Heart right ventricle (tissue), 16 donors: ENCODE measurements at regions not wholly inside any gene's neighbourhood (a gene's known extent, or its start where the extent isn't known, plus 50 kb on each side); places are given as distances from the start of the nearest gene placed in this dataset.

ENCODE experiments used
- ATAC-seq, 8 donors: fragments of 200-7000 bp; cut with Tn5 transposase; one replicate each; pipeline ENCODE4 v1.9.1; 2020; ENCODE audit warnings: mild to moderate bottlenecking in 8 of 8, moderate library complexity in 8 of 8, moderate number of reproducible peaks in 1 of 8
- DNase-seq, 2 donors: peaks; one replicate each; pipeline ENCODE4 v3.0.0-alpha.2; 2020
- H3K27ac ChIP-seq, 10 donors: fragments of 200-600 bp; sonication (generic) in 2 of 10; one replicate each; pipeline versions ENCODE4 v1.5.0 to v1.8.0; 2020 to 2022; ENCODE audit warnings: mild to moderate bottlenecking in 3 of 10
- H3K27me3 ChIP-seq, 7 donors: fragments of 200-600 bp; one replicate each; pipeline ENCODE4 v1.8.0; 2021 to 2022; ENCODE audit warnings: mild to moderate bottlenecking in 2 of 7
- H3K36me3 ChIP-seq, 9 donors: fragments of 200-600 bp; sonication (generic) in 1 of 9; one replicate each; pipeline versions ENCODE4 v1.5.0 to v1.8.0; 2020 to 2022; ENCODE audit warnings: mild to moderate bottlenecking in 2 of 9
- H3K4me1 ChIP-seq, 9 donors: fragments of 200-600 bp; sonication (generic) in 1 of 9; one replicate each; pipeline versions ENCODE4 v1.5.0 to v1.8.0; 2020 to 2022; ENCODE audit warnings: mild to moderate bottlenecking in 4 of 9
- H3K4me3 ChIP-seq, 10 donors: fragments of 200-600 bp; sonication (generic) in 2 of 10; one replicate each; pipeline versions ENCODE4 v1.5.0 to v1.8.0; 2020 to 2022; ENCODE audit warnings: mild to moderate bottlenecking in 7 of 10, moderate library complexity in 2 of 10
- H3K9me3 ChIP-seq, 11 donors: fragments of 200-600 bp in 10 of 11; sonication (generic) in 2 of 11; one replicate each; pipeline versions ENCODE4 v1.5.0 to v1.8.0; 2013 to 2022; ENCODE audit warnings: mild to moderate bottlenecking in 2 of 11, control low read depth in 1 of 11, moderate library complexity in 1 of 11
- WGBS, 2 donors: extraction: QIAGEN DNeasy Blood & Tissue Kit; methylation state at CpG; one replicate each; pipeline ENCODE4 v1.1.7; 2013; ENCODE audit warnings: inconsistent platforms in 1 of 2; 5-methylcytosine and 5-hydroxymethylcytosine counted together
- intact Hi-C, 10 donors: fragments of 100-400 bp; cut with DNase I; formaldehyde crosslinking; loops; one replicate each; pipeline versions ENCODE4 v1.11.1 to v1.14.2; 2022
- TF ChIP-seq, protein P1 (sequence below), 9 donors: fragments of 200-600 bp; sonication (generic) in 2 of 9; IDR thresholded peaks; one replicate each; pipeline versions ENCODE4 v1.5.0 to v1.8.0; 2021 to 2022; ENCODE audit warnings: antibody characterized with exemption in 9 of 9, mild to moderate bottlenecking in 5 of 9, moderate library complexity in 1 of 9
- donor health status: Arrhythmogenic right ventricular cardiomyopathy.
- donor health status: ischemic (EF 13 %, LVEDD 7.1; RV severe dilation, severe dysfunction).
- donor health status: healthy with polysubstance abuse.
- donor health status: DM: no; HTN: yes; CAD: no.
- donor health status: DM: no; HTN: no; CAD: no.
- donor health status: ischemic (EF 25% LVEDD 6.9; RV normal size, moderate dysfunction).
- donor health status: ischemic (EF 25% LVEDD 5.7; RV mildly dilated, moderate dysfunction).
- donor health status: healthy.
- donor health status: DM: yes; HTN: yes; CAD: no.
- donor health status: Ischemic cardiomyopathy.
- donor health status: ischemic (EF 35%, LVEDD 5.7; RV mildly dilated, moderate dysfunction).
- donor health status: nonischemic (EF 11% LVEDD 7.7; RV severe dilation, severe dysfunction).
- donor health status: DM: yes; HTN: yes; CAD: no.
- donor health status: PGD.
- donor health status: ischemic (EF 29% LVEDD 5.4; RV normal size, mild dysfunction).
- donor health status: nonischemic (EF 23%, LVEDD 6.1; RV moderate dilation, normal function).

DNA sequence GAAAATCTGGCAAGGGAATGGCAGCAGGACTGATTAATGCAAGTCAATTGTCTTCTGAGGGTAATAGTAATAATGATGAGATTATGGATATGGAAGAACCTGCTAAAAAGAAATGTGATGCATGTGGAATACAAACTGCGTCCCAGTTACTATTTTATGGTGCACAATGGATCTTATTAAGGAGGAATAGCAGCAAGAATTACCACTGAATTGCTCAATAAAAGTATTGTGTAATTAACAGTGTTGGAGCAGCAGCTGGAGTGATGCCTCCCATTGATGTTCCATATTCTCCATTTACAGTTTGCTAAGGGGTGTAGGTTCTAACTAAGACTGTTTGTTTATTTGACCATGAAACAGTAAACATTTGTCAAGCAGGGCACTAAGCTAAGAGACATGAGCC, 167.9 kb downstream of the HRH4 start:
- H3K27ac ChIP-seq = peak overlapping the region in 5 of 10 donors; percentile 0 to 78 (median 57)
- no peaks in the 10 kb centered on the region for H3K27me3 ChIP-seq
- H3K4me1 ChIP-seq = peaks cover 12 to 55% (median 37%) of the 10 kb centered on the region in 9 donors
- DNase-seq (no peak), ATAC-seq (no peak)
- no peaks in the 10 kb centered on the region for H3K9me3 ChIP-seq
- peak overlapping the region in 2 of 10 donors; percentile 14 to 27 for H3K4me3 ChIP-seq
- TF ChIP-seq, protein P1, sequence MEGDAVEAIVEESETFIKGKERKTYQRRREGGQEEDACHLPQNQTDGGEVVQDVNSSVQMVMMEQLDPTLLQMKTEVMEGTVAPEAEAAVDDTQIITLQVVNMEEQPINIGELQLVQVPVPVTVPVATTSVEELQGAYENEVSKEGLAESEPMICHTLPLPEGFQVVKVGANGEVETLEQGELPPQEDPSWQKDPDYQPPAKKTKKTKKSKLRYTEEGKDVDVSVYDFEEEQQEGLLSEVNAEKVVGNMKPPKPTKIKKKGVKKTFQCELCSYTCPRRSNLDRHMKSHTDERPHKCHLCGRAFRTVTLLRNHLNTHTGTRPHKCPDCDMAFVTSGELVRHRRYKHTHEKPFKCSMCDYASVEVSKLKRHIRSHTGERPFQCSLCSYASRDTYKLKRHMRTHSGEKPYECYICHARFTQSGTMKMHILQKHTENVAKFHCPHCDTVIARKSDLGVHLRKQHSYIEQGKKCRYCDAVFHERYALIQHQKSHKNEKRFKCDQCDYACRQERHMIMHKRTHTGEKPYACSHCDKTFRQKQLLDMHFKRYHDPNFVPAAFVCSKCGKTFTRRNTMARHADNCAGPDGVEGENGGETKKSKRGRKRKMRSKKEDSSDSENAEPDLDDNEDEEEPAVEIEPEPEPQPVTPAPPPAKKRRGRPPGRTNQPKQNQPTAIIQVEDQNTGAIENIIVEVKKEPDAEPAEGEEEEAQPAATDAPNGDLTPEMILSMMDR (IDR thresholded peaks at IDR 0.05) = no peak
- H3K36me3 ChIP-seq = no peaks in the 10 kb centered on the region
- intact Hi-C loops = loop anchor here in 1 of 10 donors (2.0 kb wide), 1 partner anchor 28 kb away; no protein-coding TSS in a partner anchor
- WGBS, 2 donors = 58 to 81% methylated on average over 1 of the region's 1 CpG

DNA sequence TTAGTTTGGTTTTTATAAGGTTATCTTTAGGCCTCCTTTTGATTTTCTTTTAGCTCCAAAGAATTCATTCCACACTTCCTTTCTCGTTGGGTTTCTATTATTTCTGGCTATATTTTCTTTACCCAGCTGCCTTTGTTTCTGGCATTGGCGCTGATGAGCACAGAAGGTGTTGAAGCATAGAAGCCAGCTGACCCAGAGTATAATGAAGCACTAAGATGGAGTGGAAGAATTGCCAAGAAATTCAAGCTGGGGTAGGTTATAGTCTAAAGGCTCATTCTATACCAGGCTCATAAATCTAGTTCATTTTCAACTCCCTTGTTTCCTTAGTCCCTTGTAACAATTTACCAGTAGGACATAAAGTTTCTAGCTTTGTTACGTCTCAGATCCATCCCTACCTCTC, 169.5 kb downstream of the HRH4 start:
- no peaks in the 10 kb centered on the region for H3K27me3 ChIP-seq
- intact Hi-C loops = loop anchor here in 1 of 10 donors (2.0 kb wide), 1 partner anchor 27 kb away; no protein-coding TSS in a partner anchor
- no peaks in the 10 kb centered on the region for H3K9me3 ChIP-seq
- H3K36me3 ChIP-seq = no peaks in the 10 kb centered on the region
- ATAC-seq = peak in 1 of 8 donors; percentile 35
- H3K4me1 ChIP-seq = peaks cover 12 to 55% (median 37%) of the 10 kb centered on the region in 9 donors
- 50 to 54% methylated on average over 3 of the region's 3 CpGs for WGBS, 2 donors
- no peak for DNase-seq
- peak overlapping the region in 2 of 10 donors; percentile 30 to 51 for H3K27ac ChIP-seq
- H3K4me3 ChIP-seq = no peak overlapping the region
- TF ChIP-seq, protein P1 (IDR thresholded peaks at IDR 0.05) = no peak

DNA sequence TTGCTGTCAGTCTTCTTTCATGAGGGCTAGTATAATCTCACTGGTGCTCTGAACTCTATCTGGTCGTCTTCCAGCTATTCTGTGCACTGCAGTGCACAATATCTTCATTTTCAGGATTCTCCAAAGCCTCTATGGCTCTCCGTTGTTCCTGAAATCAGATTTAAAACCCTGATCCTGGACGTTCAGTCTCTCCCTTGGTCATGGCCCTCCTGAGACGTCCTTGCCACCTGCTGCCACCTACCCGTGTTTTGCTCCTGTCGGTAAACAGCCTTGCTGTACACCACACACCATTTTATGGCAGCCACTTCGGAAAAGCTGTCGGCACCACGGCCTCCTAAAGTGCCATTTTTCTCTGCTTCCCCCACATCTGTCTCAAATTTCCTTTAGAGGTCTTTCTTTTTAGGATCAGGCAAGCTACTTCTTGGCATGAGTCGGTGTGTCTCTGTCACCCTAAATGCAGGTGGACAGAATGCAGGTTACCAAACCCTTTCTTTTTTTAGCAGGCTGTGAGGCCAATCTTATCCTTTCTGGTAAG, 170.0 kb downstream of the HRH4 start:
- DNase-seq (no peak), ATAC-seq (no peak)
- TF ChIP-seq, protein P1 (IDR thresholded peaks at IDR 0.05) = no peak
- WGBS, 2 donors = 71 to 75% methylated on average over 10 of the region's 10 CpGs
- Histone ChIP-seq H3K27ac (peak overlapping the region in 2 of 10 donors; percentile 30 to 51), H3K4me3 (no peak overlapping the region), H3K9me3 (no peaks in the 10 kb centered on the region), H3K27me3 (no peaks in the 10 kb centered on the region), H3K36me3 (no peaks in the 10 kb centered on the region), H3K4me1 (peaks cover 12 to 55% (median 37%) of the 10 kb centered on the region in 9 donors)
- intact Hi-C loops = no loop called here

DNA sequence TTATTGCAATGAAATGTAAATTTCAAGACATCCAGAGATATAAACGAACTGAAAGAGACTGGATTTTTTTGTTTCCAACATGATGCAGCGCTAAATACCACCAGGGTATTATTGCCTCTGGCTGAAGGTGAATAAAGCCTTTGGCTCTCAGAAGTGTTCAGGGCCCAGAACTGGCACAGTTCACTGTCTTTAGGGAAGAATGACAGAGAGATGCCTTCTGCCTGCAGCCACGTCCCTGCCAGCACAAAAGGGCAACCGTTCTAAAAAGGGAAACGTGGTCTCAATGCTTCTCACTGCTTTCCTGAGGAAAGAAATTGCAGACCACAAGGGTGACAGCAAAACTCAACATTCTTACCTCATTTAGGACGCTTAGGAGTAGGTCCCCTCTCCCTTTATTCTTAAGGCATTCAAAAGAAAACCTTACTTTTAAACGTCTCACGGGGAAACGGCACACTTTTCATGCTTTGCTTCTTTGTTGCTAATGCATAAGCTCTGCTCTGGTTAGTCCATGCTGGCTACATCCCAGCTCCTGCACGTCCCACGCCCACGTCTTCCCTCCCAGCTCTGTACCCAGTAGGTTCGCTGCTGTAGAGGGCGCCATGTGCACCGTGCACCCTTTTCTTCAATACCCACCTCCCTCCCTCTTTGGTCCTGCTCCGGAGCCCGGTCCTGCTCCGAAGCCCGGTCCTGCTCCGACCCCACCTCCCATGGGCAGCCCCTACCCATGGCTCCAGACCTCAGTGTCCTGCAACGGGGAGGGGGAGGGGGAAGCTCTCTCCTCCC, 171.0 kb downstream of the HRH4 start:
- ATAC-seq (peak in 7 of 8 donors; percentile 53 to 78 (median 74)), DNase-seq (peak; percentile 12 to 45)
- Histone ChIP-seq H3K4me3 (peak overlapping the region in 4 of 10 donors; percentile 20 to 39 (median 30)), H3K9me3 (no peaks in the 10 kb centered on the region), H3K27me3 (no peaks in the 10 kb centered on the region), H3K4me1 (peaks cover 12 to 55% (median 37%) of the 10 kb centered on the region in 9 donors), H3K27ac (peak overlapping the region in 5 of 10 donors; percentile 12 to 59 (median 47)), H3K36me3 (no peaks in the 10 kb centered on the region)
- WGBS, 2 donors = 34 to 41% methylated on average over 21 of the region's 21 CpGs
- intact Hi-C loops = no loop called here
- TF ChIP-seq, protein P1 (IDR thresholded peaks at IDR 0.05) = peak in 3 of 9 donors; percentile 25 to 46 (median 37)
